ENCODE measurements at regions not wholly inside any gene's neighbourhood (a gene's known extent, or its start where the extent isn't known, plus 50 kb on each side); places are given as distances from the start of the nearest gene placed in this dataset.

- Histone ChIP-seq H3K27me3 (ENCODE audit: control insufficient read depth, insufficient read depth, low read length) (no peaks in the 10 kb centered on the region), H3K4me3 (ENCODE audit: low read depth, low read length) (no peak overlapping the region), H3K36me3 (ENCODE audit: control insufficient read depth, insufficient read depth, low read length) (no peaks in the 10 kb centered on the region)
- FAIRE-seq (no peak), DNase-seq (ENCODE audit: low read depth) (no peak)
- no peak for TF ChIP-seq CTCF (IDR thresholded peaks at IDR 0.05; ENCODE audit: insufficient read depth, low read length, severe bottlenecking)
Measured at GRCh38 chr4:12987284-12987683, 496.9 kb downstream of the RAB28 start.

GRCh38 chr4:12979797-12980196, 504.3 kb downstream of the RAB28 start:
- Histone ChIP-seq H3K27me3 (ENCODE audit: control insufficient read depth, insufficient read depth, low read length) (no peaks in the 10 kb centered on the region), H3K4me3 (ENCODE audit: low read depth, low read length) (no peak overlapping the region), H3K36me3 (ENCODE audit: control insufficient read depth, insufficient read depth, low read length) (no peaks in the 10 kb centered on the region)
- no peak for DNase-seq (ENCODE audit: low read depth)
- TF ChIP-seq CTCF (IDR thresholded peaks at IDR 0.05; ENCODE audit: insufficient read depth, low read length, severe bottlenecking), result no peak
- FAIRE-seq, result no peak

GRCh38 chr4:12978310-12978709, 505.8 kb downstream of the RAB28 start:
- DNase-seq (ENCODE audit: low read depth), result no peak
- FAIRE-seq, result no peak
- TF ChIP-seq CTCF (IDR thresholded peaks at IDR 0.05; ENCODE audit: insufficient read depth, low read length, severe bottlenecking), result no peak
- H3K4me3 ChIP-seq (ENCODE audit: low read depth, low read length), result no peak overlapping the region
- no peaks in the 10 kb centered on the region for H3K36me3 ChIP-seq (ENCODE audit: control insufficient read depth, insufficient read depth, low read length)
- H3K27me3 ChIP-seq (ENCODE audit: control insufficient read depth, insufficient read depth, low read length), result no peaks in the 10 kb centered on the region

GRCh38 chr4:12975511-12975910, 508.6 kb downstream of the RAB28 start:
- FAIRE-seq (no peak), DNase-seq (ENCODE audit: low read depth) (no peak)
- Histone ChIP-seq H3K27me3 (ENCODE audit: control insufficient read depth, insufficient read depth, low read length) (no peaks in the 10 kb centered on the region), H3K36me3 (ENCODE audit: control insufficient read depth, insufficient read depth, low read length) (no peaks in the 10 kb centered on the region), H3K4me3 (ENCODE audit: low read depth, low read length) (no peak overlapping the region)
- no peak for TF ChIP-seq CTCF (IDR thresholded peaks at IDR 0.05; ENCODE audit: insufficient read depth, low read length, severe bottlenecking)

GRCh38 chr4:12973522-12973921, 510.6 kb downstream of the RAB28 start:
- Histone ChIP-seq H3K4me3 (ENCODE audit: low read depth, low read length) (no peak overlapping the region), H3K27me3 (ENCODE audit: control insufficient read depth, insufficient read depth, low read length) (no peaks in the 10 kb centered on the region), H3K36me3 (ENCODE audit: control insufficient read depth, insufficient read depth, low read length) (no peaks in the 10 kb centered on the region)
- no peak for FAIRE-seq
- no peak for TF ChIP-seq CTCF (IDR thresholded peaks at IDR 0.05; ENCODE audit: insufficient read depth, low read length, severe bottlenecking)
- no peak for DNase-seq (ENCODE audit: low read depth)

GRCh38 chr4:12968345-12968744, 515.8 kb downstream of the RAB28 start:
- Histone ChIP-seq H3K4me3 (ENCODE audit: low read depth, low read length) (no peak overlapping the region), H3K36me3 (ENCODE audit: control insufficient read depth, insufficient read depth, low read length) (no peaks in the 10 kb centered on the region), H3K27me3 (ENCODE audit: control insufficient read depth, insufficient read depth, low read length) (no peaks in the 10 kb centered on the region)
- DNase-seq (ENCODE audit: low read depth), result no peak
- TF ChIP-seq CTCF (IDR thresholded peaks at IDR 0.05; ENCODE audit: insufficient read depth, low read length, severe bottlenecking), result no peak
- FAIRE-seq, result no peak

Data from bronchial epithelial cell (primary cell).